Chondrocyte (in vitro differentiated cells): ENCODE measurements at regions not wholly inside any gene's neighbourhood (a gene's known extent, or its start where the extent isn't known, plus 50 kb on each side); places are given as distances from the start of the nearest gene placed in this dataset.
"Not testable (repeated sequence)": the region's sequence is repeated elsewhere in the genome, so short reads cannot be mapped to it uniquely, and the experiment has no call there.

Experiments used
- DNase-seq: peaks from one replicate; pipeline ENCODE4 v3.0.0; 2021; ENCODE audit warnings: mixed read lengths, low spot score
- H3K27ac Mint-ChIP-seq: one replicate; pipeline ENCODE4 v1.8.0; 2021; ENCODE audit warnings: mild to moderate bottlenecking, moderate library complexity, mixed read lengths; ENCODE audit not compliant: unreplicated experiment
- H3K27me3 Mint-ChIP-seq: 2 replicates; pipeline ENCODE4 v1.8.0; 2021; ENCODE audit warnings: low read depth, mixed read lengths
- H3K36me3 Mint-ChIP-seq: 2 replicates; pipeline ENCODE4 v1.8.0; 2021; ENCODE audit warnings: low read depth, mixed read lengths
- H3K4me1 Mint-ChIP-seq: 2 replicates; pipeline ENCODE4 v1.8.0; 2021; ENCODE audit warnings: low read depth, mild to moderate bottlenecking, mixed read lengths
- H3K4me3 Mint-ChIP-seq: one replicate; pipeline ENCODE4 v1.8.0; 2021; ENCODE audit warnings: mild to moderate bottlenecking, moderate library complexity, mixed read lengths; ENCODE audit not compliant: unreplicated experiment
- H3K9me3 Mint-ChIP-seq: 2 replicates; pipeline ENCODE4 v1.8.0; 2021; ENCODE audit warnings: low read depth, mixed read lengths
- TF ChIP-seq, protein P1 (sequence below): fragments of 200-600 bp; sonication (generic); IDR thresholded peaks from 2 replicates; pipeline ENCODE4 v1.5.0; 2021; ENCODE audit warnings: antibody characterized with exemption, mild to moderate bottlenecking, moderate library complexity

- H3K27me3 Mint-ChIP-seq = no peaks in the 10 kb centered on the region
- H3K9me3 Mint-ChIP-seq = peaks cover 2% of the 10 kb centered on the region
- H3K27ac Mint-ChIP-seq = no peak overlapping the region
- no peaks in the 10 kb centered on the region for H3K36me3 Mint-ChIP-seq
- DNase-seq = peak; percentile 100
- no peaks in the 10 kb centered on the region for H3K4me1 Mint-ChIP-seq
- TF ChIP-seq, protein P1, sequence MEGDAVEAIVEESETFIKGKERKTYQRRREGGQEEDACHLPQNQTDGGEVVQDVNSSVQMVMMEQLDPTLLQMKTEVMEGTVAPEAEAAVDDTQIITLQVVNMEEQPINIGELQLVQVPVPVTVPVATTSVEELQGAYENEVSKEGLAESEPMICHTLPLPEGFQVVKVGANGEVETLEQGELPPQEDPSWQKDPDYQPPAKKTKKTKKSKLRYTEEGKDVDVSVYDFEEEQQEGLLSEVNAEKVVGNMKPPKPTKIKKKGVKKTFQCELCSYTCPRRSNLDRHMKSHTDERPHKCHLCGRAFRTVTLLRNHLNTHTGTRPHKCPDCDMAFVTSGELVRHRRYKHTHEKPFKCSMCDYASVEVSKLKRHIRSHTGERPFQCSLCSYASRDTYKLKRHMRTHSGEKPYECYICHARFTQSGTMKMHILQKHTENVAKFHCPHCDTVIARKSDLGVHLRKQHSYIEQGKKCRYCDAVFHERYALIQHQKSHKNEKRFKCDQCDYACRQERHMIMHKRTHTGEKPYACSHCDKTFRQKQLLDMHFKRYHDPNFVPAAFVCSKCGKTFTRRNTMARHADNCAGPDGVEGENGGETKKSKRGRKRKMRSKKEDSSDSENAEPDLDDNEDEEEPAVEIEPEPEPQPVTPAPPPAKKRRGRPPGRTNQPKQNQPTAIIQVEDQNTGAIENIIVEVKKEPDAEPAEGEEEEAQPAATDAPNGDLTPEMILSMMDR = no peak
- H3K4me3 Mint-ChIP-seq = no peak overlapping the region
Measured at GRCh38 chr15:20272422-20273184, 269.0 kb downstream of the GOLGA6L6 start.

DNA sequence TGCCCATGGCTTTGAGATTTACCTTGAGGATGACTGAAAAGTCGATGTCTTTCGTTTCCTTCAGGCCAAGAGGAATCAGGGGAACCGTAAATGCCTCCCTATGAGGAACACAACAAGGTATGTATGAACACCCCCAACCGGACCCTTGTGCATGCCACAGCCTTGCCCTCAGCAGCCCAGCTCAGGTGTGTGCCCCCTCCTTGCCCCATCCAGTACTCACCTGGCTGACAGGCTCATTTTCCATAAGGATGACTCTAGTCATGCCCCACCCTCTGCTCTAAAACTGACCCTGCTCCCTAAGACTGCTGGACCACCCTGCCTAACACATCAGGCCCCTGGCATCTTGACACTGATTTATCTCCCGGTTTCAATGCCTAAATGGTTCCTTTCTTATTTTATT is 270.0 kb downstream of the GOLGA6L6 start:
- Mint-ChIP-seq H3K27me3 (no peaks in the 10 kb centered on the region), H3K36me3 (no peaks in the 10 kb centered on the region), H3K4me3 (no peak overlapping the region), H3K4me1 (no peaks in the 10 kb centered on the region), H3K27ac (no peak overlapping the region), H3K9me3 (peaks cover 2% of the 10 kb centered on the region)
- DNase-seq = peak; percentile 98
- TF ChIP-seq, protein P1 = no peak

DNA sequence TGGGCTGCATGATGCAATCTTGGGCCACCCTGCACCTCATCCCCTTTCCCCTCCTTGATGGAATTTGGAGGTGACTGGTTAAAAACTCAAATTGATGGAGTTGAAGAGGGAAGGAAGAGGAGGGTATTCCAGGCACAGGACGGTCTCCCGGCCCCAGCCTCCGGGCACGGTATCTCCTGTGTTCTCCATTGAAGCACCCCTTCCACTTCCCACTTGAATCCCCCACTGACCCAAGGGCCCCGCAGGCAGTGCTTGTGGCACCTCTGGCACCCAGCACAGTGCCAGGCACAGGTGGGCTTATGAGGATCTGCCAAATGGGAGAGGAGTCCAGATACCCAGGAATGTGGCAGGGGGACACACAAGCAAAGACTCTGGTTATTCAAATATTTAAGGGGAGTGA is 271.6 kb downstream of the GOLGA6L6 start:
- H3K27me3 Mint-ChIP-seq, H3K27ac Mint-ChIP-seq, H3K4me3 Mint-ChIP-seq, H3K4me1 Mint-ChIP-seq, H3K9me3 Mint-ChIP-seq, H3K36me3 Mint-ChIP-seq: not testable (repeated sequence)
- DNase-seq = peak; percentile 99

DNA sequence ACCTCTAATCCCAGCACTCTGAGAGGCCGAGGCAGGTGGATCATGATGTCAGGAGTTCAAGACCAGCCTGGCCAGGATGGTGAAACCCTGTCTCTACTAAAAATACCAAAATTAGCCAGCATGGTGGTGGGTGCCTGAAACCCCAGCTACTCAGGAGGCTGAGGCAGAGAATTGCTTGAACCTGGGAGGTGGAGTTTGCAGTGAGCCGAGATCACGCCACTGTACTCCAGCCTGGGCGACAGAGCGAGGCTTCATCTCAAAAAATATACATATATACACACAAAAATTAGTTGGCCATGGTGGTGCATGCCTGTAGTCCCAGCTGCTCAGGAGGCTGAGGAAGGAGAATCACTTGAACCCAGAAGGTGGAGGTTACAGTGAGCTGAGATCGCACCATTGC is 273.6 kb downstream of the GOLGA6L6 start:
- not testable (repeated sequence) for H3K4me1 Mint-ChIP-seq, H3K27me3 Mint-ChIP-seq, H3K4me3 Mint-ChIP-seq, H3K9me3 Mint-ChIP-seq, H3K36me3 Mint-ChIP-seq, H3K27ac Mint-ChIP-seq
- DNase-seq = peak; percentile 60

DNA sequence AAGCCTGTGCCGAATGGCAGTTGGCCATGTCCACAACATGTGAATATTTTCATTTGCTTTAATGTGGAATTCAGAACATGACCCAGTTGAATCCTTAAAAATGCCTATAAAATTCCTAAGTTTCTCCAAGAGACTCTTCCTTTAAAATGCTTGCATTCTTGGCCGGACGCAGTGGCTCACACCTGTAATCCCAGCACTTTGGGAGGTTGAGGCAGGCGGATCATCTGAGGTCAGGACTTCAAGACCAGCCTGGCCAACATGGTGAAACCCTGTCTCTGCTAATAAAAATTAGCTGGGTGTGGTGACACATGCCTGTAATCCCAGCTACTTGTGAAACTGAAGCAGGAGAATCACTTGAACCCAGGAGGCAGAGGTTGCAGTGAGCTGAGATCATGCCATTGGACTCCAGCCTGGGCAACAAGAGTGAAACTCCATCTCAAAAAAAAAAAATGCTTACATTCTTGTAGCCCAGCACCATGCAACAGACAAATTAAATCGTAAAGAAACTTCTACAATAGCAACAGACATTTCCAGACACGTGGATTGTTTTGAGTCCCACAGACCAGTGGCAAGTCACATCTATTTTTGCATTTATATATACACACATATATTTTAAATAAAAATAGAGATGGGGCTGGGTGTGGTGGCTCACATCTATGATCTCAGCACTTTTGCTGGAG is 274.4 kb downstream of the GOLGA6L6 start:
- not testable (repeated sequence) for H3K27me3 Mint-ChIP-seq, H3K4me3 Mint-ChIP-seq, H3K4me1 Mint-ChIP-seq, H3K9me3 Mint-ChIP-seq, H3K36me3 Mint-ChIP-seq, H3K27ac Mint-ChIP-seq
- DNase-seq = peak; percentile 91

DNA sequence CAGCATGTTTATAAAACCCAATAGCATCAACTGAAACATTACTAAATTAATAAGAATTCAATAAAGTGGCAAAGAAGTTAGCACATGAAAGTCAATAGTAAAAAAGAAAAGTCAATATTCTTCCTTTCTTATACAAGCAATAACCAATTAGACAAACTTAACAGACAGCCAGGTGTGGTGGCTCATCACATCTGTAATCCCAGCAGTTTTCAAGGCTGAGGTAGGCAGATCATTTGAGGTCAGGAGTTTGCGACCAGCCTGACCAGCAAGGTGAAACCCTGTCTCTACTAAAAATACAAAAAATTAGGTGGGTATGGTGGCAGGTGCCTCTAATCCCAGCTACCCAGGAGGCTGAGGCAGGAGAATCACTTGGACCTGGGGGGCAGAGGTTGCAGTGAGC is 275.9 kb downstream of the GOLGA6L6 start:
- not testable (repeated sequence) for H3K4me3 Mint-ChIP-seq, H3K27ac Mint-ChIP-seq, H3K4me1 Mint-ChIP-seq, H3K36me3 Mint-ChIP-seq, DNase-seq, H3K9me3 Mint-ChIP-seq, H3K27me3 Mint-ChIP-seq

DNA sequence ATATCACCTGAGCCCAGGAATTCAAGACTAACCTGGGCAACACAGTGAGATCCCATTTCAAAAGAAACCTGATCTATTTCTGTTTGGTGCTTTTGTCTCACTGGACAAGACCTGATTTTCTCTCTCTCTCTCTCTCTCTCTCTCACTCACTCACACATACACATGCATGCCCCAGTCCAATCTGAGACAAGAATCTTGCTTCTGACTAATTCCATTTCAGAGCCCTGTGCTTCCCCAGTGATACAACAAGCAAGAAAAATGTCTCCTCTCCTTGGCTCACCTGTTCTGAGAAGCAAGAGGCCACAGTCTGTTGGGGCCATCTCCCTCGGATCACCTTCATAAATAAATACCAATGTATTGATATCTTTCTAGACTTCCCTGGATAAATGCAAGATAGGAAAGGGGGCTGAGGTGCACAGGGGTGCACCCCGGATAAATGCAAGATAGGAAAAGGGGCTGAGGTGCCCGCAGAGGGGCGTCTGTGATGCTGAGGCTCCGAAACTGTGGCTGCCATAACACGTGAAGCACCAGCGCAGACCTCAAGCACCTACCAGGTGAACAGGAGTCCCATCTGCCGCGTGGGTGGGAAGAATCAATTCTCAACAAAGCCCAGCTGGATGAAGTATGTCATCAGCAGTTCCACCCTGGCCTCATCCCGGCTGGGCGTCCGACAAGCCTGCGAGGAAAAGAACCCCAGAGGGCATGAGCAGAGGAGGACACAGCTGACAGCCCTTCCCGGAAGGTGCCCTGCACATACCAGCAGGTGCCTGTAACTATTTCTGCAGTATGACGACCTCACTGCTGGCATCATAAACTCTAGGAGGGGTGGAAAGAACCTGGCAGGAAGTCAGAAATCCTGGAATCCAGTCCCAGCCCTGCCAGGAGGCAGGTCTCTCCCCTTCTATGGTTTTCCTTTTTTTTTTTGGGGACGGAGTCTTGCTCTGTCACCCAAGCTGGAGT is 280.0 kb downstream of the GOLGA6L6 start:
- H3K4me1 Mint-ChIP-seq, H3K27me3 Mint-ChIP-seq, H3K36me3 Mint-ChIP-seq, H3K27ac Mint-ChIP-seq, H3K4me3 Mint-ChIP-seq: not testable (repeated sequence)
- peak; percentile 97 for DNase-seq
- peaks cover 25% of the 10 kb centered on the region for H3K9me3 Mint-ChIP-seq

GRCh38 chr15:20260650-20261049 is 280.9 kb downstream of the GOLGA6L6 start:
- not testable (repeated sequence) for H3K27ac Mint-ChIP-seq, H3K27me3 Mint-ChIP-seq, H3K4me3 Mint-ChIP-seq, H3K36me3 Mint-ChIP-seq, H3K4me1 Mint-ChIP-seq
- peak; percentile 93 for DNase-seq
- peaks cover 23% of the 10 kb centered on the region for H3K9me3 Mint-ChIP-seq

GRCh38 chr15:20259559-20260190 is 281.9 kb downstream of the GOLGA6L6 start:
- H3K27ac Mint-ChIP-seq, H3K4me1 Mint-ChIP-seq, H3K4me3 Mint-ChIP-seq, H3K36me3 Mint-ChIP-seq, H3K27me3 Mint-ChIP-seq: not testable (repeated sequence)
- peak; percentile 84 for DNase-seq
- H3K9me3 Mint-ChIP-seq = peaks cover 26% of the 10 kb centered on the region

- not testable (repeated sequence) for H3K36me3 Mint-ChIP-seq, H3K4me3 Mint-ChIP-seq, DNase-seq, H3K27ac Mint-ChIP-seq, H3K27me3 Mint-ChIP-seq, H3K4me1 Mint-ChIP-seq
- peaks cover 43% of the 10 kb centered on the region for H3K9me3 Mint-ChIP-seq
Measured at GRCh38 chr15:20256394-20256793, 285.2 kb downstream of the GOLGA6L6 start.
